ENCODE measurements at regions not wholly inside any gene's neighbourhood (a gene's known extent, or its start where the extent isn't known, plus 50 kb on each side); places are given as distances from the start of the nearest gene placed in this dataset.

DNA sequence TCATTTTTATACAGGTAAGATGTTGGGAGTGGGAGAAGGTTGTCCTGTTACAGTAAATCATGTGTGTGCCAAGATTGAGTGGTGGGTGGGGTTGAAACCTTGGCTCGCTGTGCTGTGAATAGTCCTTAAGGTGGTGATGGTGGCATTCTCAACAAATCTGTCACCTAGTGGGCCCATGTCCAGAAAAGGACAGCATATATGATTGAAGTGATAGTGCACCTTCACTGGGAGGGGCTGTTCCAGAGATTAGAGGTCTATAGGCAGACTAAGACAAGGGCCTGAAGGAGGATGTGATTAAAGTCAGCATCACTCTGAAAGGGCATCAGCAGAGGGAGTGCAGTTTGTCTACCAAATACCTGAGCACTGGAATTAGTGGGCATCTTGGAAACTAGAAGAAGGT lies 374.2 kb upstream of the C2CD4B start:
- TF ChIP-seq, protein P1, sequence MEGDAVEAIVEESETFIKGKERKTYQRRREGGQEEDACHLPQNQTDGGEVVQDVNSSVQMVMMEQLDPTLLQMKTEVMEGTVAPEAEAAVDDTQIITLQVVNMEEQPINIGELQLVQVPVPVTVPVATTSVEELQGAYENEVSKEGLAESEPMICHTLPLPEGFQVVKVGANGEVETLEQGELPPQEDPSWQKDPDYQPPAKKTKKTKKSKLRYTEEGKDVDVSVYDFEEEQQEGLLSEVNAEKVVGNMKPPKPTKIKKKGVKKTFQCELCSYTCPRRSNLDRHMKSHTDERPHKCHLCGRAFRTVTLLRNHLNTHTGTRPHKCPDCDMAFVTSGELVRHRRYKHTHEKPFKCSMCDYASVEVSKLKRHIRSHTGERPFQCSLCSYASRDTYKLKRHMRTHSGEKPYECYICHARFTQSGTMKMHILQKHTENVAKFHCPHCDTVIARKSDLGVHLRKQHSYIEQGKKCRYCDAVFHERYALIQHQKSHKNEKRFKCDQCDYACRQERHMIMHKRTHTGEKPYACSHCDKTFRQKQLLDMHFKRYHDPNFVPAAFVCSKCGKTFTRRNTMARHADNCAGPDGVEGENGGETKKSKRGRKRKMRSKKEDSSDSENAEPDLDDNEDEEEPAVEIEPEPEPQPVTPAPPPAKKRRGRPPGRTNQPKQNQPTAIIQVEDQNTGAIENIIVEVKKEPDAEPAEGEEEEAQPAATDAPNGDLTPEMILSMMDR (IDR thresholded peaks at IDR 0.05; ENCODE audit: unreplicated experiment), result no peak
- no peak overlapping the region for H3K27ac Mint-ChIP-seq (ENCODE audit: unreplicated experiment)
- intact Hi-C loops (cut with micrococcal nuclease; ENCODE audit: unreplicated experiment), result no loop called here
- H3K27me3 Mint-ChIP-seq (ENCODE audit: unreplicated experiment), result peaks cover 5% of the 10 kb centered on the region
- BruUV-seq (replicated peaks), result no TSS peak
- DNase-seq, result no peak
- CTCF ChIA-PET, result interaction anchor here (1.4 kb wide), 1 partner anchor 11 kb away, joined by 4 read pairs; no protein-coding TSS in a partner anchor
- no peaks in the 10 kb centered on the region for H3K4me1 Mint-ChIP-seq (ENCODE audit: low read depth, unreplicated experiment)
- peaks cover 3% of the 10 kb centered on the region for H3K9me3 Mint-ChIP-seq (ENCODE audit: low read depth, unreplicated experiment)
- no peaks in the 10 kb centered on the region for H3K36me3 Mint-ChIP-seq (ENCODE audit: insufficient read depth, unreplicated experiment)
- H3K4me3 Mint-ChIP-seq (ENCODE audit: low read depth, unreplicated experiment), result no peak overlapping the region

DNA sequence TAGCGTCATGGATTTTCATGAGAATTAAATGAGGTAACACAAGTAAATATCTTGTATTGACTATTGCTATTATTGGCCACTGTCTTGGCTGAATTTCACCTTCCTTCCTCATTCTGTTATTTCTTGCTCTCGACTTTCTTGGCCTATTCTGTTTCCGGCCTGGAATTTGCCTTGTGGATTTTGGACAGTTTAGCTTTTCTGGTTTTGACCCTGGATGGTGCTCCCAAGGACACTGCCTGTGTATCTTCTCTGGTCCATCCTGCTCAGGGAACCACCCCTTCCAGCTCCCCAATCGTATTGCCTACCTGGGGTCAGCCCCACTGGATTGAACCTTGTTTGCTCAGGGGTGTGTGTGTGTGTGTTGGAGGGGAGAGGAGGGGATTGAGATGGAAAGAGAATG lies 376.2 kb upstream of the C2CD4B start:
- intact Hi-C loops (cut with micrococcal nuclease; ENCODE audit: unreplicated experiment), result no loop called here
- peaks cover 15% of the 10 kb centered on the region for H3K4me1 Mint-ChIP-seq (ENCODE audit: low read depth, unreplicated experiment)
- no peak overlapping the region for H3K4me3 Mint-ChIP-seq (ENCODE audit: low read depth, unreplicated experiment)
- no peak overlapping the region for H3K27ac Mint-ChIP-seq (ENCODE audit: unreplicated experiment)
- no peak for DNase-seq
- no peaks in the 10 kb centered on the region for H3K36me3 Mint-ChIP-seq (ENCODE audit: insufficient read depth, unreplicated experiment)
- H3K27me3 Mint-ChIP-seq (ENCODE audit: unreplicated experiment), result no peaks in the 10 kb centered on the region
- no TSS peak for BruUV-seq (replicated peaks)
- CTCF ChIA-PET, result no interaction called here
- peaks cover 3% of the 10 kb centered on the region for H3K9me3 Mint-ChIP-seq (ENCODE audit: low read depth, unreplicated experiment)
- TF ChIP-seq, protein P1 (IDR thresholded peaks at IDR 0.05; ENCODE audit: unreplicated experiment), result no peak

GRCh38 chr15:62541846-62542245 lies 376.8 kb upstream of the C2CD4B start:
- TF ChIP-seq, protein P1 (IDR thresholded peaks at IDR 0.05; ENCODE audit: unreplicated experiment), result no peak
- Mint-ChIP-seq H3K27me3 (ENCODE audit: unreplicated experiment) (no peaks in the 10 kb centered on the region), H3K9me3 (ENCODE audit: low read depth, unreplicated experiment) (peaks cover 3% of the 10 kb centered on the region), H3K4me1 (ENCODE audit: low read depth, unreplicated experiment) (peaks cover 17% of the 10 kb centered on the region), H3K27ac (ENCODE audit: unreplicated experiment) (no peak overlapping the region), H3K4me3 (ENCODE audit: low read depth, unreplicated experiment) (no peak overlapping the region), H3K36me3 (ENCODE audit: insufficient read depth, unreplicated experiment) (no peaks in the 10 kb centered on the region)
- intact Hi-C loops (cut with micrococcal nuclease; ENCODE audit: unreplicated experiment), result no loop called here
- no peak for DNase-seq
- no TSS peak for BruUV-seq (replicated peaks)
- CTCF ChIA-PET, result no interaction called here

DNA sequence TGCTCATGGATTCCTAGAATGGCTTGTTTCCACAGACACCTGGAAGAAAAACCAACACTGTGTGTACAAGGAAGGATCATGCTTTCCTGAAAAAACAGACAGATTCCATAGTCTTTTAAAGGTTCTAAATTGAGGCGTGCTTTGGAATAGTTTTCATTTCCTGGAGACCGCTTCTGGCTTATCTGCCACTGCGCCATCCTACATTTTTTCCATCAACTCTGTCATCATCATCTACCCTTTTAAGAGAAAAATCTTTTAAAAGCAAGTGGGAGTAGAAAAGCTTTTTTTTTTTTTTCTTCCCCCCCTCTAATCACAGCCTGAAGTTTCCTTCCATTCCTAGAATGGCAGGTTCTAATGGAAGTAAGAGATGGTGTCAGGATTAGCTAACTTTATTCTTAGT lies 379.4 kb upstream of the C2CD4B start:
- Mint-ChIP-seq H3K36me3 (ENCODE audit: insufficient read depth, unreplicated experiment) (no peaks in the 10 kb centered on the region), H3K4me1 (ENCODE audit: low read depth, unreplicated experiment) (peaks cover 17% of the 10 kb centered on the region), H3K27ac (ENCODE audit: unreplicated experiment) (no peak overlapping the region), H3K9me3 (ENCODE audit: low read depth, unreplicated experiment) (peaks cover 3% of the 10 kb centered on the region), H3K4me3 (ENCODE audit: low read depth, unreplicated experiment) (no peak overlapping the region), H3K27me3 (ENCODE audit: unreplicated experiment) (no peaks in the 10 kb centered on the region)
- no peak for DNase-seq
- no TSS peak for BruUV-seq (replicated peaks)
- TF ChIP-seq, protein P1 (IDR thresholded peaks at IDR 0.05; ENCODE audit: unreplicated experiment), result no peak
- CTCF ChIA-PET, result no interaction called here
- intact Hi-C loops (cut with micrococcal nuclease; ENCODE audit: unreplicated experiment), result no loop called here

Data from Calu3 (cell line).